ENCODE measurements at regions not wholly inside any gene's neighbourhood (a gene's known extent, or its start where the extent isn't known, plus 50 kb on each side); places are given as distances from the start of the nearest gene placed in this dataset.
A peak's percentile ranks its signal among the peaks of the same experiment; 100 is the strongest.

DNA sequence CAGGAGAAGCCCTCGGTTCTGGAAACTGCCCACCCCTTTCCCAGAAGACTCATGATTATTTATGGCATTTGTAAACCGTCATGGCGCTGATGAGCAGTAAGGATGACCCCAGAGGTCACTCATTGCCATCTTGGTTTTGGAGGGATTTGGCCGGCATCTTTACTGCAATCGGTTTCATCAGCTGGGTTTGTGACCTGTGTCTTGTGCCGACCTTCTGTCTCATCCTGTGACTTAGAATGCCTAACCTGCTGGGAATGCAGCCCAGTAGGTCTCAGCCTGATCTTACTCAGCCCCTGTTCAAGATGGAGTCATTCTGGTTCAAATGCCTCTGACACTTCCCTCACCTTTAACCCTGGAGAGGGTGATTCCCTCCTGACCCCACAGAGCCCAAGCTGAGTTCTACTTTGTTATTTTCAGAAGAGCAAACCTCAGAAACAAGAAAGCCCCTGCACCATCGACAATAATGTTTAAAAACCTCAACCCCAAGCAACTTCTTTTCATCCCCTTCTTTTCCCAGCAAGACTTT is 105.5 kb upstream of the SFSWAP start (continued):
- TF ChIP-seq KLF1 (tag; IDR thresholded peaks at IDR 0.05): peak; percentile 62; the same call in 1 of the 2 replicates
- 0 out of 4 replicates have a peak, but pooled peaks of 1 of the 2 experiments have one; percentile 4 for TF ChIP-seq RAD21 (CRISPR knock-in tag; conservative IDR thresholded peaks at IDR 0.05 in 1 of 2, IDR thresholded peaks at IDR 0.05 in 1 of 2)
- TF ChIP-seq NFE2L1 (tag; IDR thresholded peaks at IDR 0.05; ENCODE audit: borderline replicate concordance, low read depth): no peak; the same call in 1 of the 2 replicates
- TF ChIP-seq, protein P1, sequence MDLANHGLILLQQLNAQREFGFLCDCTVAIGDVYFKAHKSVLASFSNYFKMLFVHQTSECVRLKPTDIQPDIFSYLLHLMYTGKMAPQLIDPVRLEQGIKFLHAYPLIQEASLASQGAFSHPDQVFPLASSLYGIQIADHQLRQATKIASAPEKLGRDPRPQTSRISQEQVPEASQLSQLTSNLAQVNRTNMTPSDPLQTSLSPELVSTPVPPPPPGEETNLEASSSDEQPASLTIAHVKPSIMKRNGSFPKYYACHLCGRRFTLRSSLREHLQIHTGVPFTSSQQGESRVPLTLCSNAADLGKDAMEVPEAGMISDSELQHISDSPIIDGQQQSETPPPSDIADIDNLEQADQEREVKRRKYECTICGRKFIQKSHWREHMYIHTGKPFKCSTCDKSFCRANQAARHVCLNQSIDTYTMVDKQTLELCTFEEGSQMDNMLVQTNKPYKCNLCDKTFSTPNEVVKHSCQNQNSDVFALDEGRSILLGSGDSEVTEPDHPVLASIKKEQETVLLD (IDR thresholded peaks at IDR 0.05): no peak
- peak; percentile 99 for TF ChIP-seq DMBX1 (CRISPR knock-in tag; IDR thresholded peaks at IDR 0.05; ENCODE audit: borderline replicate concordance)
- TF ChIP-seq ARNT (IDR thresholded peaks at IDR 0.05): 0 out of 4 replicates have a peak, but pooled peaks of 1 of the 2 experiments have one; percentile 40
- TF ChIP-seq ZNF23 (CRISPR knock-in tag; IDR thresholded peaks at IDR 0.05): no peak
- no peak for TF ChIP-seq NRF1 (conservative IDR thresholded peaks at IDR 0.05 in 1 of 2, IDR thresholded peaks at IDR 0.05 in 1 of 2)
- TF ChIP-seq, protein P2, sequence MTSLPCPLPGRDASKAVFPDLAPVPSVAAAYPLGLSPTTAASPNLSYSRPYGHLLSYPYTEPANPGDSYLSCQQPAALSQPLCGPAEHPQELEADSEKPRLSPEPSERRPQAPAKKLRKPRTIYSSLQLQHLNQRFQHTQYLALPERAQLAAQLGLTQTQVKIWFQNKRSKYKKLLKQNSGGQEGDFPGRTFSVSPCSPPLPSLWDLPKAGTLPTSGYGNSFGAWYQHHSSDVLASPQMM (CRISPR knock-in tag; IDR thresholded peaks at IDR 0.05): no peak
- 0 out of 2 replicates have a peak, but pooled peaks have one; percentile 24 for TF ChIP-seq PPARD (CRISPR knock-in tag; IDR thresholded peaks at IDR 0.05)
- no peak for TF ChIP-seq LCOR (CRISPR knock-in tag; IDR thresholded peaks at IDR 0.05)
- peak; percentile 98 for TF ChIP-seq ERF (CRISPR knock-in tag; IDR thresholded peaks at IDR 0.05)
- TF ChIP-seq, protein P3, sequence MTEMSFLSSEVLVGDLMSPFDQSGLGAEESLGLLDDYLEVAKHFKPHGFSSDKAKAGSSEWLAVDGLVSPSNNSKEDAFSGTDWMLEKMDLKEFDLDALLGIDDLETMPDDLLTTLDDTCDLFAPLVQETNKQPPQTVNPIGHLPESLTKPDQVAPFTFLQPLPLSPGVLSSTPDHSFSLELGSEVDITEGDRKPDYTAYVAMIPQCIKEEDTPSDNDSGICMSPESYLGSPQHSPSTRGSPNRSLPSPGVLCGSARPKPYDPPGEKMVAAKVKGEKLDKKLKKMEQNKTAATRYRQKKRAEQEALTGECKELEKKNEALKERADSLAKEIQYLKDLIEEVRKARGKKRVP (CRISPR knock-in tag; IDR thresholded peaks at IDR 0.05): peak; percentile 62; the same call in 1 of the 2 replicates
- no peak for TF ChIP-seq MTA2 (IDR thresholded peaks at IDR 0.05; ENCODE audit: low read depth)
- TF ChIP-seq MECOM (CRISPR knock-in tag; IDR thresholded peaks at IDR 0.05): peak; percentile 93
- no peak for TF ChIP-seq MCM7 (IDR thresholded peaks at IDR 0.05)
- TF ChIP-seq ZSCAN32 (CRISPR knock-in tag; IDR thresholded peaks at IDR 0.05): peak; percentile 79; the same call in 1 of the 2 replicates
- TF ChIP-seq HCFC1 (IDR thresholded peaks at IDR 0.05; ENCODE audit: low read depth, low read length): no peak; the same call in 1 of the 2 replicates
- TF ChIP-seq STAT5A (IDR thresholded peaks at IDR 0.05; ENCODE audit: borderline replicate concordance, low read length): no peak
- peak; percentile 89; the same call in 1 of the 2 replicates for TF ChIP-seq ZNF133 (CRISPR knock-in tag; IDR thresholded peaks at IDR 0.05)
- TF ChIP-seq, protein P4, sequence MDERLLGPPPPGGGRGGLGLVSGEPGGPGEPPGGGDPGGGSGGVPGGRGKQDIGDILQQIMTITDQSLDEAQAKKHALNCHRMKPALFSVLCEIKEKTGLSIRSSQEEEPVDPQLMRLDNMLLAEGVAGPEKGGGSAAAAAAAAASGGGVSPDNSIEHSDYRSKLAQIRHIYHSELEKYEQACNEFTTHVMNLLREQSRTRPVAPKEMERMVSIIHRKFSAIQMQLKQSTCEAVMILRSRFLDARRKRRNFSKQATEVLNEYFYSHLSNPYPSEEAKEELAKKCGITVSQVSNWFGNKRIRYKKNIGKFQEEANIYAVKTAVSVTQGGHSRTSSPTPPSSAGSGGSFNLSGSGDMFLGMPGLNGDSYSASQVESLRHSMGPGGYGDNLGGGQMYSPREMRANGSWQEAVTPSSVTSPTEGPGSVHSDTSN (CRISPR knock-in tag; IDR thresholded peaks at IDR 0.05; ENCODE audit: low read depth): no peak
- TF ChIP-seq, protein P4 (tag; conservative IDR thresholded peaks at IDR 0.05; ENCODE audit: low read depth): peak; percentile 76
- TF ChIP-seq PYGO2 (tag; IDR thresholded peaks at IDR 0.05): peak; percentile 93
- peak; percentile 56; the same call in 1 of the 2 replicates for TF ChIP-seq L3MBTL2 (IDR thresholded peaks at IDR 0.05)
- TF ChIP-seq MEF2D (tag; conservative IDR thresholded peaks at IDR 0.05; ENCODE audit: low read depth): peak; percentile 97
